ENCODE measurements at regions not wholly inside any gene's neighbourhood (a gene's known extent, or its start where the extent isn't known, plus 50 kb on each side); places are given as distances from the start of the nearest gene placed in this dataset.

GRCh38 chr6:78505178-78505577 is 362.2 kb upstream of the IRAK1BP1 start:
- H3K4me2 ChIP-seq (ENCODE audit: low read length), result no peak overlapping the region
- H3K27me3 ChIP-seq (ENCODE audit: insufficient read depth, low read length), result no peaks in the 10 kb centered on the region
- H3K9ac ChIP-seq (ENCODE audit: low read length), result no peak overlapping the region
- H3K9me2 ChIP-seq (ENCODE audit: low read depth, low read length), result no peaks in the 10 kb centered on the region
- no peaks in the 10 kb centered on the region for H4K20me1 ChIP-seq (ENCODE audit: insufficient read depth, low read length)
- no peak overlapping the region for H3K27ac ChIP-seq (ENCODE audit: low read depth, low read length, poor library complexity, severe bottlenecking)
- no peaks in the 10 kb centered on the region for H3K36me3 ChIP-seq (ENCODE audit: insufficient read depth, low read length)
- no peaks in the 10 kb centered on the region for H3K9me3 ChIP-seq (ENCODE audit: low read length)
- H3F3A ChIP-seq (ENCODE audit: insufficient read depth, low read length), result no peaks in the 10 kb centered on the region
- no peak overlapping the region for H3K4me3 ChIP-seq (ENCODE audit: low read depth, low read length, poor library complexity, severe bottlenecking)
- H3K79me2 ChIP-seq (ENCODE audit: insufficient read depth, low read length), result no peaks in the 10 kb centered on the region
- H3K4me1 ChIP-seq (ENCODE audit: insufficient read depth, low read length, severe bottlenecking), result no peaks in the 10 kb centered on the region
- TF ChIP-seq CTCF (IDR thresholded peaks at IDR 0.05; ENCODE audit: low read length), result no peak
- TF ChIP-seq EZH2 (IDR thresholded peaks at IDR 0.05; ENCODE audit: borderline replicate concordance, low read length), result no peak
- H2AFZ ChIP-seq (ENCODE audit: low read length), result no peak overlapping the region

GRCh38 chr6:78511009-78511408 is 356.3 kb upstream of the IRAK1BP1 start:
- Histone ChIP-seq H3K9me3 (ENCODE audit: low read length) (no peaks in the 10 kb centered on the region), H3K4me2 (ENCODE audit: low read length) (no peak overlapping the region), H3K79me2 (ENCODE audit: insufficient read depth, low read length) (no peaks in the 10 kb centered on the region), H3K27me3 (ENCODE audit: insufficient read depth, low read length) (no peaks in the 10 kb centered on the region), H3K9ac (ENCODE audit: low read length) (no peak overlapping the region), H3K4me1 (ENCODE audit: insufficient read depth, low read length, severe bottlenecking) (no peaks in the 10 kb centered on the region), H4K20me1 (ENCODE audit: insufficient read depth, low read length) (no peaks in the 10 kb centered on the region), H3K27ac (ENCODE audit: low read depth, low read length, poor library complexity, severe bottlenecking) (no peak overlapping the region), H3K9me2 (ENCODE audit: low read depth, low read length) (no peaks in the 10 kb centered on the region), H3K36me3 (ENCODE audit: insufficient read depth, low read length) (no peaks in the 10 kb centered on the region), H3F3A (ENCODE audit: insufficient read depth, low read length) (no peaks in the 10 kb centered on the region), H2AFZ (ENCODE audit: low read length) (no peak overlapping the region), H3K4me3 (ENCODE audit: low read depth, low read length, poor library complexity, severe bottlenecking) (no peak overlapping the region)
- no peak for TF ChIP-seq EZH2 (IDR thresholded peaks at IDR 0.05; ENCODE audit: borderline replicate concordance, low read length)
- no peak for TF ChIP-seq CTCF (IDR thresholded peaks at IDR 0.05; ENCODE audit: low read length)

GRCh38 chr6:78513856-78514255 is 353.5 kb upstream of the IRAK1BP1 start:
- Histone ChIP-seq H3K9me3 (ENCODE audit: low read length) (no peaks in the 10 kb centered on the region), H4K20me1 (ENCODE audit: insufficient read depth, low read length) (no peaks in the 10 kb centered on the region), H3K36me3 (ENCODE audit: insufficient read depth, low read length) (no peaks in the 10 kb centered on the region), H3K27me3 (ENCODE audit: insufficient read depth, low read length) (no peaks in the 10 kb centered on the region), H3F3A (ENCODE audit: insufficient read depth, low read length) (no peaks in the 10 kb centered on the region), H3K9ac (ENCODE audit: low read length) (no peak overlapping the region), H3K79me2 (ENCODE audit: insufficient read depth, low read length) (no peaks in the 10 kb centered on the region), H3K4me3 (ENCODE audit: low read depth, low read length, poor library complexity, severe bottlenecking) (no peak overlapping the region), H3K4me1 (ENCODE audit: insufficient read depth, low read length, severe bottlenecking) (no peaks in the 10 kb centered on the region), H3K4me2 (ENCODE audit: low read length) (no peak overlapping the region), H2AFZ (ENCODE audit: low read length) (no peak overlapping the region), H3K9me2 (ENCODE audit: low read depth, low read length) (no peaks in the 10 kb centered on the region), H3K27ac (ENCODE audit: low read depth, low read length, poor library complexity, severe bottlenecking) (no peak overlapping the region)
- no peak for TF ChIP-seq EZH2 (IDR thresholded peaks at IDR 0.05; ENCODE audit: borderline replicate concordance, low read length)
- TF ChIP-seq CTCF (IDR thresholded peaks at IDR 0.05; ENCODE audit: low read length), result no peak

Data from OCI-LY1 (cell line).